Breast epithelium (tissue), 4 donors: ENCODE measurements at regions not wholly inside any gene's neighbourhood (a gene's known extent, or its start where the extent isn't known, plus 50 kb on each side); places are given as distances from the start of the nearest gene placed in this dataset.

ENCODE experiments used
- DNase-seq, 2 donors: peaks; one replicate each; pipeline ENCODE4 v3.0.0-alpha.2; 2019; ENCODE audit warnings: low spot score in 2 of 2
- H3K27ac ChIP-seq, 2 donors: fragments of 200-600 bp; sonication (generic) in 1 of 2; one replicate each; pipeline ENCODE4 v1.5.1; 2016 to 2019; ENCODE audit warnings: mild to moderate bottlenecking in 1 of 2
- H3K27me3 ChIP-seq, 2 donors: fragments of 200-600 bp; sonication (generic) in 1 of 2; one replicate each; pipeline versions ENCODE4 v1.5.1 to v1.6.0; 2017 to 2019; ENCODE audit warnings: control low read depth in 1 of 2, mild to moderate bottlenecking in 1 of 2
- H3K36me3 ChIP-seq: fragments of 200-600 bp; one replicate; pipeline ENCODE4 v1.5.1; 2019
- H3K4me1 ChIP-seq, 2 donors: fragments of 200-600 bp; sonication (generic); one replicate each; pipeline ENCODE4 v1.5.1; 2016 to 2019; ENCODE audit warnings: control low read depth in 1 of 2
- H3K4me3 ChIP-seq, 3 donors: fragments of 200-600 bp; sonication (generic); 1 replicate in 2 of 3; 2 replicates in 1 of 3; pipeline ENCODE4 v1.5.1; 2016 to 2019; ENCODE audit warnings: mild to moderate bottlenecking in 3 of 3, moderate library complexity in 2 of 3
- H3K9me3 ChIP-seq, 2 donors: fragments of 200-600 bp; sonication (generic) in 1 of 2; one replicate each; pipeline ENCODE4 v1.5.1; 2016 to 2019; ENCODE audit warnings: control low read depth in 1 of 2
- CTCF ChIP-seq, 3 donors: fragments of 450-650 bp; IDR thresholded peaks; one replicate each; pipeline ENCODE4 v1.5.1; 2016 to 2017; ENCODE audit warnings: antibody characterized with exemption in 3 of 3, mild to moderate bottlenecking in 3 of 3, moderate library complexity in 3 of 3
- POLR2A ChIP-seq: fragments of 450-650 bp; IDR thresholded peaks from one replicate; pipeline ENCODE4 v1.6.1; 2016; ENCODE audit warnings: antibody characterized with exemption, mild to moderate bottlenecking, moderate library complexity
- POLR2AphosphoS5 ChIP-seq, 3 donors: sonication (generic); formaldehyde crosslinking; IDR thresholded peaks; one replicate each; pipeline ENCODE4 v1.6.1; 2017; ENCODE audit warnings: antibody characterized with exemption in 3 of 3
- intact Hi-C: fragments of 100-400 bp; cut with DNase I; formaldehyde crosslinking; loops from one replicate; pipeline ENCODE4 v1.15.1; 2023; ENCODE audit warnings: low total_unique reads

GRCh38 chr11:55172734-55173415, 89.1 kb upstream of the TRIM48 start:
- intact Hi-C loops = no loop called here
- no peaks in the 10 kb centered on the region for H3K4me1 ChIP-seq
- H3K27ac ChIP-seq = no peak overlapping the region
- no peaks in the 10 kb centered on the region for H3K27me3 ChIP-seq
- DNase-seq = no peak
- no peaks in the 10 kb centered on the region for H3K36me3 ChIP-seq
- H3K9me3 ChIP-seq = peaks cover 5 to 80% of the 10 kb centered on the region in 2 donors
- no peak overlapping the region for H3K4me3 ChIP-seq
- TF ChIP-seq POLR2A (no peak), POLR2AphosphoS5 (IDR thresholded peaks at IDR 0.05) (no peak), CTCF (IDR thresholded peaks at IDR 0.05) (no peak)
